GM18511 (cell line): ENCODE measurements at regions not wholly inside any gene's neighbourhood (a gene's known extent, or its start where the extent isn't known, plus 50 kb on each side); places are given as distances from the start of the nearest gene placed in this dataset.

Source experiments
- ATAC-seq: cut with Tn5 transposase; IDR thresholded peaks from one replicate; pipeline ENCODE4 v1.9.1; 2021; ENCODE audit warnings: mild to moderate bottlenecking, moderate library complexity; ENCODE audit not compliant: unreplicated experiment

DNA sequence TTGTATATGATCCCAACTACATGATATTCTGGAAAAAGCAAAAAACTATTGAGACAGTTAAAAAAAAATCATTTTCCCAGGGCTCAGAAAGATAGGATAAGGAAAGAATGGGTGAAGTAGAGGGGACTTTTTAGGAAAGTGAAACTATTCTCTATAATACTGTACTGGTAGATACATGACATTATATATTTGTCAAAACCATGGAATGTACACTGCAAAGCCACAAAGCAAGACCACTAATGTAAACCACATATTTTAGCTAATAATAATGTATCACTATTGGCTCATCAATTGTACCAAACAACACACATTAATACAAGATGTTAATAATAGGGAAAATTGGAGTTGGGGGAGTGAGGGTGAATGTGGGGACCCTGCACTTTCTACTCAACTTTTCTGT is 182.6 kb downstream of the EFNB2 start:
- no peak for ATAC-seq

GRCh38 chr13:106351251-106351650 is 184.2 kb downstream of the EFNB2 start:
- no peak for ATAC-seq

GRCh38 chr13:106350208-106350607 is 185.3 kb downstream of the EFNB2 start:
- ATAC-seq, result no peak

DNA sequence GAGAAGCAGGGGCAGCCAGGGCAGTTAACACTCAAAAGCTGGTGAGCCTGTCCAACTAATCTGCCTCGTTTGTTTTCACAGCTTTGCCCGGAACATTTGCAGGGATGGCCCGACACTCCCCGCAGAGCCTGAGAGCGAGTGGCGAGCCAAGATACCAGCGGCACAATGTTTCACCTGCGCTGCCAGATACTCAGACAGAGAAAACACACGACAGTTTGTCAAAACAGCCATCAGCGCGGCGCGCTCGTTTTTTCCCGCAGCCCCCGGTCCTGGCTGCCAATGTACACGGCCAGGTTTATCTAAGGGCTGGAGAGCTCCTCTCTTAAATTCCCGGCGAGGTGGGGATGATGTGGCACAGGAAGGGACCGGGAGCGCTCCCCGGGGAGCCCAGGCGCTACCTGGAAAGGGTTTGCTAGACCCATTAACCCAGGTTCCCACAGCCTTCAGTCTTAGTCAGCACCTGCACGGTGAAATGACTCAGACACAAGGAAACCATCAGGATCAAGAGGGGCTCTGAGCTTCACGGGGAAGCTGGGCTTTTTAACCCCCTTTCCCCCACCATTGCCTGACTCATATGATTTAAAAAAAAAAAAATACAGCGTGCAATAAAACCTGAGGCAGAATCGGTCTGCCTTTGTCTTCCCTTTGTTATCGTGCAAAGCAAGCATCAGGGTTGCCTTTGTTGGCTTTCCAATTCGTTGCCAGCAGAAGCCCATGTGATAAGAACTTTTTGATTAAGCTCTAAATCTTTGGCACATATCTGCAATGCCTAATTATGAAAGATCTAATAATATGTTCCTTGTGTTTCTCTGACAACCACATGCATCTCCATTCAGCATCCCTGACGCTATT is 186.2 kb downstream of the EFNB2 start:
- ATAC-seq, result peak; percentile 61

GRCh38 chr13:106348075-106348840 is 187.2 kb downstream of the EFNB2 start:
- no peak for ATAC-seq

DNA sequence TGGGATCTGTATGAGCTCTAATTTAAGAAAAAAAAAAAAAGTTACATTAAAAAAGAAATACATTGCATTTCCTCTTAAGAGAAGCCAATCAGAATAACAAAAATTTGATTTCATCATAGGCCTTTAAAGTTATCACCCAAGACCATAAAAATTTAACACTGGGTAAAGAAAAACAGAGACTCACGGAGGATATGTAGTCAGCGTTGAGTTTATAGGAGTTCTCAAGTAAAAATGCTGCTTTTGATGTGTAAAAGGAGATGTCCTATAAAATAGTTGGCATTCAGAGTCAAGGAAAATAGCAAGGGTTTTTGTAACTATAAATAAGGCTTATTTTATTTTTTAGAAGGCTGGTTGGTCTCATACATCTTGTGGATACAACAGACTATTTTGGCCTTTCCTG is 191.1 kb downstream of the EFNB2 start:
- no peak for ATAC-seq

GRCh38 chr13:106343836-106344235 is 191.6 kb downstream of the EFNB2 start:
- no peak for ATAC-seq

DNA sequence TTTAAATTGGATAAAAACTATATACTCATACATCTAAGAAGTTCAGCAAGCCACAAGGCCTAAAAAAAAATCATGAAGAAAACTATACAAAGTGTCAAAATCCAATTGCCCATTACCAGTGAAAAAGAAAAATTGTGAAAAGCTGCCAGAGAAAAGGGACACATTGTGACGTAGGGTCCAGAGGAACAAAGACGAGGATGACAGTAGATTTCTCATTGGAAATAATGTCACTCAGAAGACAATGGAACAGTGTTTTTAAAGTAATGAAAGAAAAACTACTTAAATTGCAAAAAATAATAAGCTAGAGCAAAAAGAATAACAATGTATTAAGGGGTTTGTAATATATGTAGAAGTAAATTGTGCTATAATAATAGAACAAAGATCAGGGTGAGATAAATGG is 195.2 kb downstream of the EFNB2 start:
- ATAC-seq, result no peak

DNA sequence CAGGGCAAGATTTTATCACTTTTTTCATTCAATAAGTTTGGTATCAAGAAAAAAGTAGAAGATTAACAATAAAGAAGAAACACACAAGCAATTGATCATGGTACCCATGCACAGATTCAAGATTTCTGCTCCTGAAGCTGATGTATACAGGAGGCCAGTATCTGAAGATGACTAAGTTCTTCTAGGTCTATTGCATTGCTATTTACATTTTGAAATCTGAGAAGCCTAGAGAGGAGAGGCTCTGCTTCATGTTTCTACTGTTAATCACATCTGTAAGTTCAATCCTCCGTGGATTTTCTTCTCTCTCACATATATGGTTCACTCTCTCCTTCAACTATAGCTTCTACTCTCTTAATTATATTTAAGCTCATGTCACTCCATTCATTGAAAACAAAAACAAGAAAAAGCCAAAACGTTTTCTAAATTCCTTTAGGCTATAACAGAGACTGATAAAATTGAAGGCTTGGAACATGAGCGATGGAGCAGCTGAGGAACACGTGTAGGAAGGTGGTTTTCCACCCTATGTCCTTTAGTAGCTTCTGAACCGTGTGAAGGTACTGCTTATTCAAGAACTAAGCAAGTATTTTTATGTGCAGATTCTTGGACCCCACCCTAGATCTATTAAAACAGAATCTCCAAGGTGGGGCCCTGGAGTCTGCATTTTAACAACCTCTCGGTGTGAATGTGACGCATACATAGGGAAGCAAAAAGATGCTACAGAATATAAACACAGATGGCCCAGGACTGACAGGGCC is 198.2 kb downstream of the EFNB2 start:
- no peak for ATAC-seq

DNA sequence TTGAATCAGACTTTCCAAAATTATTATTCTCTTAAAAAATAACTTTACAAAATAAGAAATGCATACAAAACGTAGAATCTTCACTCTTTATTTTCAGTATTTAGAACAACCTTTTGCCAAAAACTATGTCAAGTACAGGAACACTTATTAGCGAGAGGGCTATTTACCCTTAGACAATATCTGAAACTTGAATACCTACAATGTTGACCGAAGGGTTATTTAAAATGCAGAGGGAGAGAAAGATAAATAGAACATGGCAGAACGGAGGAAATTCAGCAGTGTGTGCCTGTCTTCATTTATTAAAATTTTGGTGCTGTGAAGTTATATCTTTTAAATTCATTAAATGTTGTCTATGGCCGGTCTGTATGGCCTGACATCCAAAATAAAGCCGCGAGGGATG is 198.8 kb downstream of the EFNB2 start:
- no peak for ATAC-seq

- no peak for ATAC-seq
These were observed 202.8 kb downstream of the EFNB2 start for GRCh38 chr13:106332621-106333020.

GRCh38 chr13:106331116-106331515 is 204.3 kb downstream of the EFNB2 start:
- ATAC-seq, result no peak

DNA sequence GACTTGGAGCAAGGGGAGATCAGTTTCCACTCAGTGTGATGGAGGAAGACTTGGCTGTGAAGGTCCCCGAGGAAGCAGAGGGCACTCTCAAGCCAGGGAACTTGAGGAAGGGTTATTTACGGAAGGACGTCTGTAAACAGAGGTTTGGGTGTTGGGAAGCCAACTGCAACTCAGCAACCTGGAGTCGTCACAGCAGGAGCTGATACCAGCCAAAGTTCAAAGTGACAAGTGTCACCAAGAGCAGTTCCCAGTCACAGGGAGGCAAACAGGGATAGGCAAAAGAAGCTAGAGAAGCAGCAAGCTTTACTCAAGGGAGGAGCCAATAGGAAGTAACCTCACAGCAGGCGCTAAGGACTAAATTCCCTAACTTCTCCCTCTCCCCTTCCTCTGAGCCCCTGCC is 205.5 kb downstream of the EFNB2 start:
- ATAC-seq, result no peak

- ATAC-seq, result no peak
These were observed 208.7 kb downstream of the EFNB2 start for GRCh38 chr13:106326751-106327150.

GRCh38 chr13:106324444-106324843 is 211.0 kb downstream of the EFNB2 start:
- ATAC-seq, result no peak

DNA sequence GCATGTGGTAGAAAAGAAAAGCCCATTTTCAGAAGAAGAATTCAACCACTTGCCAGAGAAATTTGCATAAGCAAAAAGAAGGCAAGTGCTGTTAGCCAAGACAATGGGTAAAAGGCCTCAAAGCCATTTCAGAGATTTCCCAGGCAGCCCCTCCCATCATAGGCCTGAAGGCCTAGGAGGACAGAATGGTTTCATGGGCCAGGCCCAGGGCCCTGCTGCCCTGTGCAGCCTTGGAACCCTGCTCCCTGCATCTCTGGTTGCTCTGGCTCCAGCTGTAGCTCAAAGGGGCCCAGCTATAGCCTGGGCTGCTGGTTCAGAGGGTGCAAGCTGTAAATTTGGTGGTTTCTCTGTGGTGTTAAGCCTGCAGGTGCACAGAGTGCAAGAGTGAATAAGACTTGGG is 212.8 kb downstream of the EFNB2 start:
- ATAC-seq, result no peak

- no peak for ATAC-seq
These were observed 216.5 kb downstream of the EFNB2 start for GRCh38 chr13:106318941-106319411.

DNA sequence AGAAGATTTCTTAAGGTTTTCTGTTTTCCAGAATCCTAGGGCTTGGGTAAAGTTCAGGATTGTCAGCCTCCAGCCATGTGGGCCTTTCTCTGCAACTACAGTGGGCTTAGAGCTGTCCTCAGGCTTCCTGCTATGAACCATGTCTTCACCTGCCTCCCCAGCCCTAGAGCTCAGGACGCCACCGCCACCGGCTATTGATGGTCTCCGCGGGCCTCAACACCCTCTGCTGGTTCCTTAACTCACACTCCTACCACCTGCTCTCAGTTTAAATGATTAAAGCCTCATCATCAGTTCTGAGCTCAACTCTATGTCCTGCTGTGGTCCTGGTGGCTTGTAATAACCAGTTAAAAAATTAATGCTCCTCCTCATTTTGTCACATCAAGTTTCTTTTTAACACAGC is 221.0 kb downstream of the EFNB2 start:
- ATAC-seq, result no peak

DNA sequence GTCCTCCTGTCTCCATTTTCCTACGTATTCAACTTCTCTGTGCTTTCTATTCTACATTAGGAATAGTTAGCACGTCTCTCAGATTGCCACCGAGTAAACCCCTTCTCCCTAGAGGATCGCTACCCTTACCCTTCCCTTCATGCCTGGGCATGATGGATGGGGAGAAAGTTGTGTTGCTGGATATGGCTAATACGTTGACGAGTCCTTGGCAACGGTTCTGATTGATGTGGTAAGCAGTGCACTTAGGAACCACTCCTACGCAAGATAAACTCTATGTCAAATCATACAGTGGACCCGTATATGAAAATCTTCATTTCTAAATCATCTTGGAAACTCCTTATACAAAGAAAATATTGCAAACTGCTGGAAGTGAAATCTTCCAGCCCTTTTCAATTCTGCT is 224.5 kb downstream of the EFNB2 start:
- no peak for ATAC-seq

- ATAC-seq, result no peak
These were observed 225.1 kb downstream of the EFNB2 start for GRCh38 chr13:106310291-106310865.

DNA sequence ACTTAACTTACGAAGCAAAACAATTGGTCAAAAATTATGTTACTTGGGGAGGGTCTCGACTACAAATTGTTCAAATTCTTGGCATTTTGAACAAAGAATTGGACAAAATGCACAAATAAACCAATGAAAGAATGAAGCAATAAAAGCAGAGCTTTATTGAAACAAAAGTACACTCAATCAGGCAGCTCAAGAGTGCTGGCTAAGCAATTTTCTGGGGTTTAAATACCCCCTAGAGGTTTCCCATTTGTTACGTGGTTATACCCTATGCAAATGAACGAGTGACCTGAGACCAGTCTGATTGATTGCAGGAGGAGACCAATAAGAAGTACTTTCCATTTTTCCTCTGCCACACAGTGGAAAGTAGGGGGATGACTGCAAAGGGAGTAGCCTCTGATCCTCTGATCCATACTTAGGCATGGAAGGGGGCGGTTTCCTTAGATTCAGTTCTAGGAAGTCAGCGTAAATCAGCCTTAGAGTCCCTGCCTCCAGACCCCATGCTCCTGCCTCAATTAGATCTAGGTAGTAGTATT is 228.6 kb downstream of the EFNB2 start:
- no peak for ATAC-seq
